GM23338 (cell line): ENCODE measurements at regions not wholly inside any gene's neighbourhood (a gene's known extent, or its start where the extent isn't known, plus 50 kb on each side); places are given as distances from the start of the nearest gene placed in this dataset.
"Not testable (repeated sequence)": the region's sequence is repeated elsewhere in the genome, so short reads cannot be mapped to it uniquely, and the experiment has no call there.

Experiments
- ATAC-seq: fragments of 200-7000 bp; cut with Tn5 transposase; 3 replicates; pipeline ENCODE4 v1.9.1; 2020
- DNase-seq: peaks from one replicate; pipeline ENCODE4 v3.0.0-alpha.2; 2015; ENCODE audit warnings: low spot score
- H2AFZ ChIP-seq: fragments of 200-600 bp; sonication (generic); 2 replicates; pipeline ENCODE4 v1.8.0; 2016; ENCODE audit warnings: antibody characterized with exemption, mild to moderate bottlenecking, moderate library complexity
- H3F3A ChIP-seq: fragments of 200-600 bp; sonication (generic); replicated peaks from 2 replicates; pipeline ENCODE4 v1.8.0; 2017; ENCODE audit warnings: antibody characterized with exemption, mixed run types, low read depth
- H3K27ac ChIP-seq: fragments of 200-600 bp; sonication (generic); 2 replicates; pipeline ENCODE4 v1.6.1; 2016; ENCODE audit warnings: low read depth
- H3K27me3 ChIP-seq: fragments of 200-600 bp; sonication (generic); 2 replicates; pipeline ENCODE4 v1.8.0; 2016; ENCODE audit warnings: mild to moderate bottlenecking, mixed run types, moderate library complexity; ENCODE audit not compliant: insufficient read depth
- H3K36me3 ChIP-seq: fragments of 200-600 bp; sonication (generic); 2 replicates; pipeline ENCODE4 v1.8.0; 2016; ENCODE audit warnings: mild to moderate bottlenecking; ENCODE audit not compliant: insufficient read depth
- H3K4me1 ChIP-seq: fragments of 200-600 bp; sonication (generic); 2 replicates; pipeline ENCODE4 v1.8.0; 2016; ENCODE audit warnings: mild to moderate bottlenecking, moderate library complexity; ENCODE audit not compliant: insufficient read depth
- H3K4me2 ChIP-seq: fragments of 200-600 bp; sonication (generic); 2 replicates; pipeline ENCODE4 v1.7.1; 2017; ENCODE audit warnings: mixed run types
- H3K4me3 ChIP-seq: fragments of 200-600 bp; sonication (generic); 2 replicates; pipeline ENCODE4 v1.6.1; 2016; ENCODE audit warnings: mixed run types
- H3K79me2 ChIP-seq: fragments of 200-600 bp; sonication (generic); replicated peaks from 2 replicates; pipeline ENCODE4 v1.8.0; 2017; ENCODE audit warnings: mild to moderate bottlenecking; ENCODE audit not compliant: insufficient read depth
- H3K9me2 ChIP-seq: fragments of 200-600 bp; sonication (generic); 2 replicates; pipeline ENCODE4 v1.8.0; 2017; ENCODE audit not compliant: insufficient read depth
- H4K20me1 ChIP-seq: fragments of 200-600 bp; sonication (generic); replicated peaks from 2 replicates; pipeline ENCODE4 v1.8.0; 2017; ENCODE audit warnings: mild to moderate bottlenecking; ENCODE audit not compliant: insufficient read depth
- H3K27ac Mint-ChIP-seq: 2 replicates; pipeline ENCODE4 v1.8.0; 2020; ENCODE audit warnings: inconsistent platforms, mild to moderate bottlenecking, moderate library complexity, mixed read lengths
- H3K27me3 Mint-ChIP-seq: 3 replicates; pipeline ENCODE4 v1.8.0; 2022; ENCODE audit warnings: low read depth, mild to moderate bottlenecking, moderate library complexity, mixed read lengths, inconsistent platforms; ENCODE audit not compliant: insufficient read depth, poor library complexity
- H3K36me3 Mint-ChIP-seq: 3 replicates; pipeline ENCODE4 v1.8.0; 2021; ENCODE audit warnings: low read depth, mild to moderate bottlenecking, inconsistent platforms, moderate library complexity, mixed read lengths
- H3K4me1 Mint-ChIP-seq: 3 replicates; pipeline ENCODE4 v1.8.0; 2020; ENCODE audit warnings: mild to moderate bottlenecking, inconsistent platforms, mixed read lengths
- H3K4me3 Mint-ChIP-seq: 3 replicates; pipeline ENCODE4 v1.8.0; 2021; ENCODE audit warnings: moderate library complexity, mild to moderate bottlenecking, inconsistent platforms, mixed read lengths
- H3K9me3 Mint-ChIP-seq: 3 replicates; pipeline ENCODE4 v1.8.0; 2020; ENCODE audit warnings: moderate library complexity, mild to moderate bottlenecking, inconsistent platforms, mixed read lengths
- ETS1 ChIP-seq: IDR thresholded peaks from 2 replicates; pipeline ENCODE4 v1.6.1; 2016; ENCODE audit warnings: antibody characterized with exemption
- EZH2 ChIP-seq: fragments of 200-600 bp; sonication (generic); IDR thresholded peaks from one replicate; pipeline ENCODE4 v1.8.0; 2017; ENCODE audit warnings: antibody characterized with exemption, mild to moderate bottlenecking, low read depth; ENCODE audit not compliant: unreplicated experiment
- EZH2phosphoT487 ChIP-seq: fragments of 200-600 bp; sonication (generic); IDR thresholded peaks from one replicate; pipeline ENCODE4 v1.8.1; 2018; ENCODE audit warnings: antibody characterized with exemption; ENCODE audit not compliant: unreplicated experiment
- TF ChIP-seq, protein P1 (sequence below): IDR thresholded peaks from one replicate; pipeline ENCODE4 v1.6.1; 2018; ENCODE audit warnings: antibody characterized with exemption; ENCODE audit not compliant: unreplicated experiment

DNA sequence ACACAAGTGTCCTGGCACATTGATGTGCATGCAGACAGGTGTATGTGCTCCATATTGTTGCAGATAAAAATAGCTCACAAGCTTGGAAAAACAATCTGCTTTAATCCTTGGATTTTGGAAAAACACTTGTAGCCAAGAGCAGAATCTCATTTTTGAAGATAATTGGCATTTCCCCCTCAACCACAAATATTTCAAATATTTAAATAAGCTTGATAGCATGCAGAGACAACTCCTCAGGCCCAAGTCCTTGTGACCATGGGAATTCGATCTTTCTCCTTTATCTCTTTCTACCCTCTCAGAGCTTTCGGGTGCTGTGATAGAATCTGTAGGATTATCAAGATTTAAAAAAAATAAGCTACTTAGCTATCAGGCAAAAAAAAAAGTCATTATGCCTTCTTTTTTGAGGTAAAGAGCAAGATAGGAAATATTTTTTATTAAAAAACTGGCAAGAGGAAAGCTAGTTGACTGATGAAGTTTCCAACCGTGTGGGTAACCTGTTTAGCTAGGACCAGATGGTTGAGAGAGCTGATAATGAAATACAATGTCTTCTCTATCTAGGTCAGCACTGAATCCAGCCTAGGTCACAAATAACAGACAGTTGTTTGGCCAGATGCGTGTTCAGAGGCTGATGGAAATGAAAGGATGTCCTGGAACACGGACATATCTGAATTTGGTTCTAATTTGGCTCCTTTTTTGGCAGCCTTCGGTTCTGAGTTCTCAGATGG lies 54.9 kb upstream of the SNRK start:
- Mint-ChIP-seq H3K27ac (no peak overlapping the region), H3K4me3 (no peak overlapping the region), H3K4me1 (no peaks in the 10 kb centered on the region), H3K36me3 (peaks cover 2% of the 10 kb centered on the region; the same call in 1 of the 3 replicates), H3K9me3 (peaks cover 17% of the 10 kb centered on the region), H3K27me3 (no peaks in the 10 kb centered on the region)
- Histone ChIP-seq H3K9me2 (peaks cover 3% of the 10 kb centered on the region; the same call in 1 of the 2 replicates), H3K79me2 (no peaks in the 10 kb centered on the region), H3K4me3 (no peak overlapping the region), H3K36me3 (0 out of 2 replicates have a peak, but pooled peaks cover 4% of the 10 kb centered on the region), H2AFZ (no peak overlapping the region), H3K27ac (no peak overlapping the region), H3F3A (no peaks in the 10 kb centered on the region), H4K20me1 (no peaks in the 10 kb centered on the region), H3K4me1 (no peaks in the 10 kb centered on the region), H3K27me3 (no peaks in the 10 kb centered on the region), H3K4me2 (no peak overlapping the region)
- no peak for ATAC-seq
- TF ChIP-seq EZH2phosphoT487 (no peak), EZH2 (no peak), ETS1 (no peak)
- TF ChIP-seq, protein P1, sequence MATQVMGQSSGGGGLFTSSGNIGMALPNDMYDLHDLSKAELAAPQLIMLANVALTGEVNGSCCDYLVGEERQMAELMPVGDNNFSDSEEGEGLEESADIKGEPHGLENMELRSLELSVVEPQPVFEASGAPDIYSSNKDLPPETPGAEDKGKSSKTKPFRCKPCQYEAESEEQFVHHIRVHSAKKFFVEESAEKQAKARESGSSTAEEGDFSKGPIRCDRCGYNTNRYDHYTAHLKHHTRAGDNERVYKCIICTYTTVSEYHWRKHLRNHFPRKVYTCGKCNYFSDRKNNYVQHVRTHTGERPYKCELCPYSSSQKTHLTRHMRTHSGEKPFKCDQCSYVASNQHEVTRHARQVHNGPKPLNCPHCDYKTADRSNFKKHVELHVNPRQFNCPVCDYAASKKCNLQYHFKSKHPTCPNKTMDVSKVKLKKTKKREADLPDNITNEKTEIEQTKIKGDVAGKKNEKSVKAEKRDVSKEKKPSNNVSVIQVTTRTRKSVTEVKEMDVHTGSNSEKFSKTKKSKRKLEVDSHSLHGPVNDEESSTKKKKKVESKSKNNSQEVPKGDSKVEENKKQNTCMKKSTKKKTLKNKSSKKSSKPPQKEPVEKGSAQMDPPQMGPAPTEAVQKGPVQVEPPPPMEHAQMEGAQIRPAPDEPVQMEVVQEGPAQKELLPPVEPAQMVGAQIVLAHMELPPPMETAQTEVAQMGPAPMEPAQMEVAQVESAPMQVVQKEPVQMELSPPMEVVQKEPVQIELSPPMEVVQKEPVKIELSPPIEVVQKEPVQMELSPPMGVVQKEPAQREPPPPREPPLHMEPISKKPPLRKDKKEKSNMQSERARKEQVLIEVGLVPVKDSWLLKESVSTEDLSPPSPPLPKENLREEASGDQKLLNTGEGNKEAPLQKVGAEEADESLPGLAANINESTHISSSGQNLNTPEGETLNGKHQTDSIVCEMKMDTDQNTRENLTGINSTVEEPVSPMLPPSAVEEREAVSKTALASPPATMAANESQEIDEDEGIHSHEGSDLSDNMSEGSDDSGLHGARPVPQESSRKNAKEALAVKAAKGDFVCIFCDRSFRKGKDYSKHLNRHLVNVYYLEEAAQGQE = no peak
- no peak for DNase-seq

- not testable (repeated sequence) for H3K27ac ChIP-seq, H3K4me1 Mint-ChIP-seq, H3K36me3 Mint-ChIP-seq, H3K27me3 Mint-ChIP-seq, H3F3A ChIP-seq, H2AFZ ChIP-seq, H3K4me1 ChIP-seq, DNase-seq, H3K27ac Mint-ChIP-seq, H3K36me3 ChIP-seq, H3K79me2 ChIP-seq, H3K9me2 ChIP-seq, H3K27me3 ChIP-seq, H3K4me3 ChIP-seq, H4K20me1 ChIP-seq, ATAC-seq, H3K4me2 ChIP-seq, H3K4me3 Mint-ChIP-seq
- H3K9me3 Mint-ChIP-seq = peaks cover 17% of the 10 kb centered on the region
These were observed 56.5 kb upstream of the SNRK start for GRCh38 chr3:43229865-43230264.

DNA sequence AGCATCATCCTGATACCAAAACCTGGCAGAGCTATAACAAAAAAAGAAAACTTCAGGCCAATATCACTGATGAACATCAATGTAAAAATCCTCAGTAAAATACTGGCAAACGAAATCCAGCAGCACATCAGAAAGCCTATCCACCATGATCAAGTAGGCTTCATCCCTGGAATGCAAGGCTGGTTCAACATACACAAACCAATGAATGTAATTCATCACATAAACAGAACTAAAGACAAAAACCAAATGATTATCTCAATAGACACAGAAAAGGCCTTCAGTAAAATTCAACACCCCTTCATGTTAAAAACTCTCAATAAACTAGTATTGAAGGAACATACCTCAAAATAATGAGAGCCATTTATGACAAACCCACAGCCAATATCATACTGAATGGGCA lies 58.7 kb upstream of the SNRK start:
- not testable (repeated sequence) for DNase-seq, H3K36me3 ChIP-seq, H3K4me3 ChIP-seq, H4K20me1 ChIP-seq, H3K27ac Mint-ChIP-seq, H3F3A ChIP-seq, H3K27ac ChIP-seq, H3K4me2 ChIP-seq, H3K4me3 Mint-ChIP-seq, H3K9me2 ChIP-seq, H3K27me3 Mint-ChIP-seq, H3K36me3 Mint-ChIP-seq, ATAC-seq, H2AFZ ChIP-seq, H3K4me1 Mint-ChIP-seq, H3K27me3 ChIP-seq, H3K79me2 ChIP-seq, H3K4me1 ChIP-seq
- peaks cover 26% of the 10 kb centered on the region for H3K9me3 Mint-ChIP-seq
